ENCODE measurements at regions not wholly inside any gene's neighbourhood (a gene's known extent, or its start where the extent isn't known, plus 50 kb on each side); places are given as distances from the start of the nearest gene placed in this dataset.

GRCh38 chr7:12102126-12102525 is 109.0 kb upstream of the TMEM106B start:
- Histone ChIP-seq H3F3A (ENCODE audit: low read length, unreplicated experiment) (no peaks in the 10 kb centered on the region), H4K20me1 (ENCODE audit: low read length) (no peaks in the 10 kb centered on the region), H3K27me3 (ENCODE audit: low read length) (no peaks in the 10 kb centered on the region), H3K4me1 (ENCODE audit: insufficient read depth, low read length) (peaks cover 10% of the 10 kb centered on the region), H3K4me3 (ENCODE audit: low read length) (no peak overlapping the region), H3K27ac (ENCODE audit: low read length) (no peak overlapping the region), H3K79me2 (ENCODE audit: low read length) (no peaks in the 10 kb centered on the region), H3K9ac (ENCODE audit: low read length) (no peak overlapping the region), H3K36me3 (ENCODE audit: low read depth, low read length) (no peaks in the 10 kb centered on the region), H3K4me2 (ENCODE audit: low read length) (no peak overlapping the region), H3K9me2 (replicated peaks; ENCODE audit: low read length) (no peaks in the 10 kb centered on the region), H3K9me3 (ENCODE audit: low read length) (no peaks in the 10 kb centered on the region), H2AFZ (ENCODE audit: low read length) (no peak overlapping the region)
- ChIA-PET POLR2A (ENCODE audit: unreplicated experiment) (no interaction called here), CTCF (no interaction called here)
- no peak for ATAC-seq
- no TSS peak for BruUV-seq (replicated peaks)
- no peak for DNase-seq
- intact Hi-C loops (cut with micrococcal nuclease), result loop anchor here (10.0 kb wide), 1 partner anchor 103 kb away; no protein-coding TSS in a partner anchor
- TF ChIP-seq EZH2phosphoT487 (IDR thresholded peaks at IDR 0.05; ENCODE audit: borderline replicate concordance, low read length), result no peak
- TF ChIP-seq EZH2 (IDR thresholded peaks at IDR 0.05; ENCODE audit: low read length, unreplicated experiment), result no peak
- no peak for TF ChIP-seq CTCF (conservative IDR thresholded peaks at IDR 0.05; ENCODE audit: low read depth, low read length)

GRCh38 chr7:12102527-12102926 is 108.6 kb upstream of the TMEM106B start:
- ChIA-PET POLR2A (ENCODE audit: unreplicated experiment) (no interaction called here), CTCF (no interaction called here)
- H3K27me3 ChIP-seq (ENCODE audit: low read length), result no peaks in the 10 kb centered on the region
- no TSS peak for BruUV-seq (replicated peaks)
- no peaks in the 10 kb centered on the region for H4K20me1 ChIP-seq (ENCODE audit: low read length)
- no peak for ATAC-seq
- H3K4me3 ChIP-seq (ENCODE audit: low read length), result no peak overlapping the region
- H3K79me2 ChIP-seq (ENCODE audit: low read length), result no peaks in the 10 kb centered on the region
- intact Hi-C loops (cut with micrococcal nuclease), result loop anchor here (10.0 kb wide), 1 partner anchor 102 kb away; no protein-coding TSS in a partner anchor
- H3K4me1 ChIP-seq (ENCODE audit: insufficient read depth, low read length), result peaks cover 14% of the 10 kb centered on the region
- no peaks in the 10 kb centered on the region for H3K36me3 ChIP-seq (ENCODE audit: low read depth, low read length)
- H2AFZ ChIP-seq (ENCODE audit: low read length), result no peak overlapping the region
- no peak overlapping the region for H3K4me2 ChIP-seq (ENCODE audit: low read length)
- no peaks in the 10 kb centered on the region for H3K9me2 ChIP-seq (replicated peaks; ENCODE audit: low read length)
- H3F3A ChIP-seq (ENCODE audit: low read length, unreplicated experiment), result no peaks in the 10 kb centered on the region
- H3K27ac ChIP-seq (ENCODE audit: low read length), result no peak overlapping the region
- no peak overlapping the region for H3K9ac ChIP-seq (ENCODE audit: low read length)
- no peaks in the 10 kb centered on the region for H3K9me3 ChIP-seq (ENCODE audit: low read length)
- DNase-seq, result no peak
- TF ChIP-seq EZH2 (IDR thresholded peaks at IDR 0.05; ENCODE audit: low read length, unreplicated experiment) (no peak), EZH2phosphoT487 (IDR thresholded peaks at IDR 0.05; ENCODE audit: borderline replicate concordance, low read length) (no peak), CTCF (conservative IDR thresholded peaks at IDR 0.05; ENCODE audit: low read depth, low read length) (no peak)

GRCh38 chr7:12103948-12104347 is 107.1 kb upstream of the TMEM106B start:
- Histone ChIP-seq H3K36me3 (ENCODE audit: low read depth, low read length) (no peaks in the 10 kb centered on the region), H3K4me3 (ENCODE audit: low read length) (no peak overlapping the region), H3K27me3 (ENCODE audit: low read length) (no peaks in the 10 kb centered on the region), H3K4me1 (ENCODE audit: insufficient read depth, low read length) (peaks cover 27% of the 10 kb centered on the region), H2AFZ (ENCODE audit: low read length) (no peak overlapping the region), H3K9me2 (replicated peaks; ENCODE audit: low read length) (no peaks in the 10 kb centered on the region), H3K9me3 (ENCODE audit: low read length) (no peaks in the 10 kb centered on the region), H3F3A (ENCODE audit: low read length, unreplicated experiment) (no peaks in the 10 kb centered on the region), H3K27ac (ENCODE audit: low read length) (no peak overlapping the region), H3K9ac (ENCODE audit: low read length) (no peak overlapping the region), H3K4me2 (ENCODE audit: low read length) (0 out of 2 replicates have a peak overlapping the region, but pooled peaks have one; percentile 5), H4K20me1 (ENCODE audit: low read length) (no peaks in the 10 kb centered on the region), H3K79me2 (ENCODE audit: low read length) (no peaks in the 10 kb centered on the region)
- intact Hi-C loops (cut with micrococcal nuclease), result loop anchor here (10.0 kb wide), 1 partner anchor 101 kb away; no protein-coding TSS in a partner anchor
- DNase-seq (peak; percentile 15), ATAC-seq (no peak)
- BruUV-seq (replicated peaks), result no TSS peak
- CTCF ChIA-PET, result no interaction called here
- POLR2A ChIA-PET (ENCODE audit: unreplicated experiment), result no interaction called here
- TF ChIP-seq CTCF (conservative IDR thresholded peaks at IDR 0.05; ENCODE audit: low read depth, low read length), result no peak
- no peak for TF ChIP-seq EZH2phosphoT487 (IDR thresholded peaks at IDR 0.05; ENCODE audit: borderline replicate concordance, low read length)
- TF ChIP-seq EZH2 (IDR thresholded peaks at IDR 0.05; ENCODE audit: low read length, unreplicated experiment), result no peak

All from PC-3 (cell line).